Calu3 (cell line): ENCODE measurements at regions not wholly inside any gene's neighbourhood (a gene's known extent, or its start where the extent isn't known, plus 50 kb on each side); places are given as distances from the start of the nearest gene placed in this dataset.
A peak's percentile ranks its signal among the peaks of the same experiment; 100 is the strongest.

Experiments
- BruUV-seq: library from RNA; stranded (reverse); fragments of 400-500 nt; replicated peaks from 2 replicates; lab custom pipeline; 2021; lab: Mats Ljungman, UMichigan
- CTCF ChIA-PET: fragments of 300-600 bp; sonication (Branson Sonifier 250); formaldehyde crosslinking; loops from one replicate; lab custom pipeline; 2022; ENCODE audit warnings: antibody characterized with exemption; lab: Charles Lee
- DNase-seq: peaks from one replicate; pipeline ENCODE4 v3.0.0; 2022
- H3K27ac Mint-ChIP-seq: one replicate; pipeline ENCODE4 v1.8.0; 2022; ENCODE audit warnings: mixed read lengths; ENCODE audit not compliant: unreplicated experiment
- H3K27me3 Mint-ChIP-seq: one replicate; pipeline ENCODE4 v1.8.0; 2022; ENCODE audit warnings: mixed read lengths; ENCODE audit not compliant: unreplicated experiment
- H3K36me3 Mint-ChIP-seq: one replicate; pipeline ENCODE4 v1.8.0; 2022; ENCODE audit warnings: mild to moderate bottlenecking, moderate library complexity, mixed read lengths; ENCODE audit not compliant: insufficient read depth, unreplicated experiment
- H3K4me1 Mint-ChIP-seq: one replicate; pipeline ENCODE4 v1.8.0; 2022; ENCODE audit warnings: mild to moderate bottlenecking, low read depth, mixed read lengths; ENCODE audit not compliant: unreplicated experiment
- H3K4me3 Mint-ChIP-seq: one replicate; pipeline ENCODE4 v1.8.0; 2022; ENCODE audit warnings: mild to moderate bottlenecking, low read depth, moderate library complexity, mixed read lengths; ENCODE audit not compliant: unreplicated experiment
- H3K9me3 Mint-ChIP-seq: one replicate; pipeline ENCODE4 v1.8.0; 2022; ENCODE audit warnings: low read depth, mixed read lengths; ENCODE audit not compliant: unreplicated experiment
- CTCF ChIP-seq: fragments of 200-600 bp; IDR thresholded peaks from one replicate; pipeline ENCODE4 v1.8.0; 2022; ENCODE audit warnings: antibody characterized with exemption; ENCODE audit not compliant: unreplicated experiment
- intact Hi-C: fragments of 100-400 bp; cut with micrococcal nuclease; formaldehyde crosslinking; loops from one replicate; pipeline ENCODE4 v1.10.0; 2022; ENCODE audit not compliant: unreplicated experiment

GRCh38 chr1:72845981-72846380 is 563.6 kb upstream of the NEGR1 start:
- Mint-ChIP-seq H3K4me3 (no peak overlapping the region), H3K9me3 (peaks cover 18% of the 10 kb centered on the region), H3K4me1 (no peaks in the 10 kb centered on the region), H3K27ac (no peak overlapping the region), H3K36me3 (no peaks in the 10 kb centered on the region), H3K27me3 (no peaks in the 10 kb centered on the region)
- CTCF ChIA-PET, result no interaction called here
- TF ChIP-seq CTCF, result no peak
- BruUV-seq, result no TSS peak
- DNase-seq, result no peak
- intact Hi-C loops, result loop anchor here (5.0 kb wide), 1 partner anchor 224 kb away; no protein-coding TSS in a partner anchor

- H3K27ac Mint-ChIP-seq, result no peak overlapping the region
- TF ChIP-seq CTCF, result no peak
- no peaks in the 10 kb centered on the region for H3K36me3 Mint-ChIP-seq
- H3K4me3 Mint-ChIP-seq, result no peak overlapping the region
- H3K4me1 Mint-ChIP-seq, result no peaks in the 10 kb centered on the region
- peak; percentile 22 for DNase-seq
- intact Hi-C loops, result loop anchor here (5.0 kb wide), 1 partner anchor 223 kb away; no protein-coding TSS in a partner anchor
- peaks cover 18% of the 10 kb centered on the region for H3K9me3 Mint-ChIP-seq
- no TSS peak for BruUV-seq
- CTCF ChIA-PET, result no interaction called here
- H3K27me3 Mint-ChIP-seq, result no peaks in the 10 kb centered on the region
Measured at GRCh38 chr1:72845381-72845780, 563.0 kb upstream of the NEGR1 start.

GRCh38 chr1:72837781-72838180 is 555.4 kb upstream of the NEGR1 start:
- no peak for DNase-seq
- no peak overlapping the region for H3K27ac Mint-ChIP-seq
- no peaks in the 10 kb centered on the region for H3K4me1 Mint-ChIP-seq
- intact Hi-C loops, result no loop called here
- TF ChIP-seq CTCF, result no peak
- CTCF ChIA-PET, result no interaction called here
- H3K9me3 Mint-ChIP-seq, result peaks cover 9% of the 10 kb centered on the region
- H3K36me3 Mint-ChIP-seq, result no peaks in the 10 kb centered on the region
- BruUV-seq, result no TSS peak
- H3K4me3 Mint-ChIP-seq, result no peak overlapping the region
- H3K27me3 Mint-ChIP-seq, result no peaks in the 10 kb centered on the region

DNA sequence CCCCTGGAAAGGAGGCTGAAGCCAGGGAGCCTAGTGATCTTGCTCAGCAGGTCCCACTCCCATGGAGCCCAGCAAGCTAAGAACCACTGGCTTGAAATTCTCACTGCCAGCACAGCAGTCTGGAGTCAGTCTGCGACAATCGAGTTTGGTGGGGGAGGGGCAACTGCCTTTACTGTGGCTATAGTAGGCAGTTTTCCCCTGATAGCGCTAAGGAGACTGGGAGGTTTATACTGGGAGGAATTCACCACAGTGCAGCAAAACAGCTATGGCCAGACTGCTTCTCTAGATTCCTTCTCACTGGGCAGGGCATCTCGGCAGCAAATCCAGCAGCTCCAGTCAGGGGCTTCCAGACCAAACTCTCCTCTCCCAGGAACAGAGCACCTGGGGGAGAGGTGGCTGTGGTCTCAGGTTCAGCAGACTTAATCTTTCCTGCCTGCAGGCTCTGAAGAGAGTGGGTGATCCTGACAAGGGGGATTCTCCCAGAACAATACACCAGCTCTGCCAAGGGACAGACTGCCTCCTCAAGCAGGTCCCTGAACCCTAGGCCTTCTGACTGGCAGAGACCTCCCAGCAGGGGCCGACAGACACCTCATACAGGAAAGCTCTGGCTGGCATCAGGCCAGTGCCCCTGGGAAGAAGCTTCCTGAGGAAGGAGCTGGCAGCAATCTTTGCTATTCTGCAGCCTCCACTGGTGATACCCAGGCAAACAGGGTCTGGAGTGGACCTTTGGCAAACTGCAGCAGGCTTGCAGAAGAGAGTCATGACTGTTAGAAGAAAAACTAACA is 548.5 kb upstream of the NEGR1 start:
- H3K27ac Mint-ChIP-seq, result no peak overlapping the region
- no TSS peak for BruUV-seq
- H3K27me3 Mint-ChIP-seq, result no peaks in the 10 kb centered on the region
- H3K9me3 Mint-ChIP-seq, result peaks cover 29% of the 10 kb centered on the region
- no peak for TF ChIP-seq CTCF
- no peak overlapping the region for H3K4me3 Mint-ChIP-seq
- H3K36me3 Mint-ChIP-seq, result no peaks in the 10 kb centered on the region
- CTCF ChIA-PET, result no interaction called here
- no peaks in the 10 kb centered on the region for H3K4me1 Mint-ChIP-seq
- intact Hi-C loops, result no loop called here
- no peak for DNase-seq
